ENCODE measurements at regions not wholly inside any gene's neighbourhood (a gene's known extent, or its start where the extent isn't known, plus 50 kb on each side); places are given as distances from the start of the nearest gene placed in this dataset.

GRCh38 chr5:77948476-77948875 lies 172.3 kb upstream of the TBCA start:
- no peaks in the 10 kb centered on the region for H3K36me3 ChIP-seq (ENCODE audit: control insufficient read depth in 2 of 2, extremely low read depth in 1 of 2, insufficient read depth in 1 of 2, low read length in 1 of 2)
- ATAC-seq (replicated peaks in 1 of 4) (no peak), DNase-seq (no peak)
- no peaks in the 10 kb centered on the region for H3K4me1 Mint-ChIP-seq
- H3K27ac ChIP-seq (ENCODE audit: low read length): no peak overlapping the region
- no CpG with 5 or more reads among the region's 1 CpG for WGBS (ENCODE audit: insufficient coverage)
- H3K27me3 Mint-ChIP-seq: peaks cover 3 to 15% of the 10 kb centered on the region in 2 donors
- H3K4me1 ChIP-seq (ENCODE audit: control insufficient read depth in 1 of 2, extremely low read depth in 1 of 2, insufficient read depth in 2 of 2, low read length in 2 of 2): no peaks in the 10 kb centered on the region
- no peaks in the 10 kb centered on the region for H3K9me3 ChIP-seq
- POLR2A ChIA-PET: no interaction called here
- H3K4me3 ChIP-seq (ENCODE audit: control insufficient read depth in 1 of 2, extremely low read depth in 1 of 2, low read length in 1 of 2): no peak overlapping the region
- no peaks in the 10 kb centered on the region for H3K36me3 Mint-ChIP-seq
- H3K27ac Mint-ChIP-seq: no peak overlapping the region
- H3K4me3 Mint-ChIP-seq: no peak overlapping the region
- H3K27me3 ChIP-seq (replicated peaks in 1 of 2; ENCODE audit: control insufficient read depth in 2 of 2, extremely low read depth in 1 of 2, insufficient read depth in 2 of 2, low read length in 1 of 2): peaks cover 0 to 8% of the 10 kb centered on the region in 2 experiments
- CTCF ChIA-PET: no interaction called here
- H3K9me3 Mint-ChIP-seq: no peaks in the 10 kb centered on the region

DNA sequence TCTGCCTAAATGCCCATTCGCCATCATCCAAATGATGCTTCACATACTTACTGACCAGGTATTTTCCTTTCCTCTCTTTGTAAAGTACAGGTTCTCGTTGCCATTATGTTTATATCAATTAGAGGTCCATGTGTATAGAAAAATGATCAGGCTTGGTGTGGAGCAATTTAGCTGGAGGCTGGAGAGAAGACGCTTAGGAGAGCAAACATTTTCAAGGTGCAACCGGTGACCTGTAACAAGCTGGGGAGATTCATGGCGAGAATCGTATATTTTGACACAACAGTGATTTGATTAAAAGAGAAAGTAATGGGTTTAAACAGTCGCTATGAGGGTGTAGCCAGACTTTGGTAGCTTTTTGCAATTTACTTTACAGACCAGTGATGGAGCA lies 170.9 kb upstream of the TBCA start:
- Mint-ChIP-seq H3K36me3 (no peaks in the 10 kb centered on the region), H3K27me3 (peaks cover 0 to 23% of the 10 kb centered on the region in 2 donors), H3K27ac (no peak overlapping the region), H3K4me3 (no peak overlapping the region), H3K9me3 (no peaks in the 10 kb centered on the region), H3K4me1 (no peaks in the 10 kb centered on the region)
- Histone ChIP-seq H3K9me3 (no peaks in the 10 kb centered on the region), H3K36me3 (ENCODE audit: control insufficient read depth in 2 of 2, extremely low read depth in 1 of 2, insufficient read depth in 1 of 2, low read length in 1 of 2) (no peaks in the 10 kb centered on the region), H3K27ac (ENCODE audit: low read length) (no peak overlapping the region), H3K4me1 (ENCODE audit: control insufficient read depth in 1 of 2, extremely low read depth in 1 of 2, insufficient read depth in 2 of 2, low read length in 2 of 2) (no peaks in the 10 kb centered on the region), H3K27me3 (replicated peaks in 1 of 2; ENCODE audit: control insufficient read depth in 2 of 2, extremely low read depth in 1 of 2, insufficient read depth in 2 of 2, low read length in 1 of 2) (peaks cover 0 to 13% of the 10 kb centered on the region in 2 experiments), H3K4me3 (ENCODE audit: control insufficient read depth in 1 of 2, extremely low read depth in 1 of 2, low read length in 1 of 2) (no peak overlapping the region)
- DNase-seq (no peak), ATAC-seq (replicated peaks in 1 of 4) (no peak)
- POLR2A ChIA-PET: no interaction called here
- CTCF ChIA-PET: no interaction called here
- 86% methylated on average over 4 of the region's 7 CpGs for WGBS (ENCODE audit: insufficient coverage)

DNA sequence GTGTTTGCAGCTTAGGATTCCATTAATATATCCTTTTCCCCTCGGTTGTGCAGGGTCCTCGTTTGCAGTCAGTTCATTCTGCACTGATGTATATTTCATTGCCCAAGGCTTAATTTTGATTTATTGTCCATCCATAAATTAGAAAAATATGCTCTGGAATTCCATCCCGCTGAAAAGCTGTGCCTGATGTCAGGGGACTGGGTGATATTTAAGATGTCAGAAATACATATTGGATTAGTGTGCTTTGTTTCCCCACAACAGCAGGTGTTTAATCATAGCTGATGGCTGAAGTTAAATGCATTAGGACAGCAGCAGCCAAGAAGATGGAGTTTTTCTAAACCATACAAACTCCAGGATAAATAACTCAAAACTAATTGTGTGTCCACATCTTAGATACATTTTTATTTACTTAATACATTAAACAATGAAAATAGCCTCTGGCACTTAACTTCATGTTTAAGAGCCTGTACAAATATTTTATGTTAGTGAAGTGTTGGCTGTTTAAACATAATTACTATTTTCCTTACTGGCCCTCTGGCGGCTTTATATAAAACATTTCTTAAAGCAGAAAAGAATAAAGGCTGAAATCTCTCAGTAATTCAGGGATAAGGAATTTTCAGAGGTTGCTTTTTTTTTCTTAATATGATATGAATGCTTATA lies 170.4 kb upstream of the TBCA start:
- H3K4me1 ChIP-seq (ENCODE audit: control insufficient read depth in 1 of 2, extremely low read depth in 1 of 2, insufficient read depth in 2 of 2, low read length in 2 of 2): no peaks in the 10 kb centered on the region
- no peaks in the 10 kb centered on the region for H3K36me3 Mint-ChIP-seq
- WGBS (ENCODE audit: insufficient coverage): 92% methylated on average over 2 of the region's 4 CpGs
- H3K27me3 ChIP-seq (replicated peaks in 1 of 2; ENCODE audit: control insufficient read depth in 2 of 2, extremely low read depth in 1 of 2, insufficient read depth in 2 of 2, low read length in 1 of 2): peaks cover 0 to 13% of the 10 kb centered on the region in 2 experiments
- peaks cover 3 to 26% of the 10 kb centered on the region in 2 donors for H3K27me3 Mint-ChIP-seq
- no peaks in the 10 kb centered on the region for H3K36me3 ChIP-seq (ENCODE audit: control insufficient read depth in 2 of 2, extremely low read depth in 1 of 2, insufficient read depth in 1 of 2, low read length in 1 of 2)
- no peaks in the 10 kb centered on the region for H3K4me1 Mint-ChIP-seq
- ATAC-seq (replicated peaks in 1 of 4) (no peak), DNase-seq (no peak)
- H3K9me3 ChIP-seq: no peaks in the 10 kb centered on the region
- CTCF ChIA-PET: no interaction called here
- POLR2A ChIA-PET: no interaction called here
- no peak overlapping the region for H3K4me3 ChIP-seq (ENCODE audit: control insufficient read depth in 1 of 2, extremely low read depth in 1 of 2, low read length in 1 of 2)
- H3K9me3 Mint-ChIP-seq: no peaks in the 10 kb centered on the region
- no peak overlapping the region for H3K4me3 Mint-ChIP-seq
- no peak overlapping the region for H3K27ac Mint-ChIP-seq
- no peak overlapping the region for H3K27ac ChIP-seq (ENCODE audit: low read length)

GRCh38 chr5:77945874-77946273 lies 169.7 kb upstream of the TBCA start:
- no peak for DNase-seq
- H3K27me3 ChIP-seq (replicated peaks in 1 of 2; ENCODE audit: control insufficient read depth in 2 of 2, extremely low read depth in 1 of 2, insufficient read depth in 2 of 2, low read length in 1 of 2): peaks cover 0 to 13% of the 10 kb centered on the region in 2 experiments
- peaks cover 6 to 30% of the 10 kb centered on the region in 2 donors for H3K27me3 Mint-ChIP-seq
- 42% methylated on average over 1 of the region's 3 CpGs for WGBS (ENCODE audit: insufficient coverage)
- no peaks in the 10 kb centered on the region for H3K9me3 Mint-ChIP-seq
- no peak overlapping the region for H3K4me3 ChIP-seq (ENCODE audit: control insufficient read depth in 1 of 2, extremely low read depth in 1 of 2, low read length in 1 of 2)
- CTCF ChIA-PET: no interaction called here
- H3K4me1 Mint-ChIP-seq: no peaks in the 10 kb centered on the region
- H3K36me3 Mint-ChIP-seq: no peaks in the 10 kb centered on the region
- H3K36me3 ChIP-seq (ENCODE audit: control insufficient read depth in 2 of 2, extremely low read depth in 1 of 2, insufficient read depth in 1 of 2, low read length in 1 of 2): no peaks in the 10 kb centered on the region
- no peaks in the 10 kb centered on the region for H3K4me1 ChIP-seq (ENCODE audit: control insufficient read depth in 1 of 2, extremely low read depth in 1 of 2, insufficient read depth in 2 of 2, low read length in 2 of 2)
- H3K27ac Mint-ChIP-seq: no peak overlapping the region
- no peak for ATAC-seq (replicated peaks in 1 of 4)
- POLR2A ChIA-PET: no interaction called here
- H3K27ac ChIP-seq (ENCODE audit: low read length): no peak overlapping the region
- no peaks in the 10 kb centered on the region for H3K9me3 ChIP-seq
- H3K4me3 Mint-ChIP-seq: no peak overlapping the region

DNA sequence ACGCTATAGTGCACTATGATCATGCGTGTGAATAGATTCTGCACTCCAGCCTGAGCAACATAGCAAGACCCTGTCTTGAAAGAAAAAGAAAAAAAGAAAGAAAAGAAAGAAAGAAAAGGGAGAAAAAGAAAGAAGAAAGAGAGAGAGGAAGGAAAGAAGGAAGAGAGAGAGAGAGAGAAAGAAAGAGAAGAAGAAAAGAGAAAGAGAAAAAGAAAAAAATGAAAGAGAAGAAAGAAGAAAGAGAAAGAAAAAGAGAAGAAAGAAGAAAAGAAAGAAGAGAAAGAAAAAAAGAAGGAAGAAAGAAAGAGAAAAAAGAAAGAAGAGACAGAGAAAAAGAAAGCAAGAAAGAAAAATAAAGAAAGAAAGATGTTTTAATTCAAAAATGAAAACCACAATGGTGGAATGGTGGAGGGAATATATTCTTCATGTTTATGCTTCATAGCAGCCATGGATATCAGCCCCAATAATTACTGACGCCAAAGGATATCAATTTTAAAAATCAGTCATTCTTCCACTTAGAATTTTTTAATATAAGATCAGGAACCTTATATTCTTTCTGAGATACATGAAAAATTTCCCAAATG lies 168.7 kb upstream of the TBCA start:
- Mint-ChIP-seq H3K4me1 (no peaks in the 10 kb centered on the region), H3K36me3 (no peaks in the 10 kb centered on the region), H3K27me3 (peaks cover 8 to 30% of the 10 kb centered on the region in 2 donors), H3K27ac (no peak overlapping the region), H3K4me3 (no peak overlapping the region), H3K9me3 (no peaks in the 10 kb centered on the region)
- POLR2A ChIA-PET: no interaction called here
- no peaks in the 10 kb centered on the region for H3K36me3 ChIP-seq (ENCODE audit: control insufficient read depth in 2 of 2, extremely low read depth in 1 of 2, insufficient read depth in 1 of 2, low read length in 1 of 2)
- ATAC-seq (replicated peaks in 1 of 4) (no peak), DNase-seq (no peak)
- no peaks in the 10 kb centered on the region for H3K9me3 ChIP-seq
- no peak overlapping the region for H3K27ac ChIP-seq (ENCODE audit: low read length)
- no peak overlapping the region for H3K4me3 ChIP-seq (ENCODE audit: control insufficient read depth in 1 of 2, extremely low read depth in 1 of 2, low read length in 1 of 2)
- 80% methylated on average over 1 of the region's 3 CpGs for WGBS (ENCODE audit: insufficient coverage)
- no peaks in the 10 kb centered on the region for H3K4me1 ChIP-seq (ENCODE audit: control insufficient read depth in 1 of 2, extremely low read depth in 1 of 2, insufficient read depth in 2 of 2, low read length in 2 of 2)
- peaks cover 0 to 13% of the 10 kb centered on the region in 2 experiments for H3K27me3 ChIP-seq (replicated peaks in 1 of 2; ENCODE audit: control insufficient read depth in 2 of 2, extremely low read depth in 1 of 2, insufficient read depth in 2 of 2, low read length in 1 of 2)
- CTCF ChIA-PET: no interaction called here

DNA sequence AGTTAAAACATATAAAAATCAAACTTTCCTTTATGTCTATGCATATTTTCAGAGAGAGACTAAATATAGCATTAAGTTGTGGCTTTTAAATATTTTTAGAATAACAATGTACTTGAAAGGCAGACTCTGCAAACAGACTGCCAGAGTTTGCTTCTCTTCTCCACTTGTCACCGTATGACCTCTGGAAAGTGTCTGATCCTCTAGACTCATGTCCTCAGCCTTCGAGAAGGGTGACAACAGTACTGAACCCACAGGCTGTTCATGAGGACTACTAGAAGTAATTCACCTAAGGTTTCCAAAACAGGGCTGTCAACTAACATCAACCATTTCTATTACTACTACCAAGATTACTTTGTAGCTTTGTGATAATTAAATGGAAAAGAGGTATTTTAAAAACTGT lies 167.7 kb upstream of the TBCA start:
- H3K4me3 Mint-ChIP-seq: no peak overlapping the region
- H3K27ac Mint-ChIP-seq: no peak overlapping the region
- Histone ChIP-seq H3K27me3 (replicated peaks in 1 of 2; ENCODE audit: control insufficient read depth in 2 of 2, extremely low read depth in 1 of 2, insufficient read depth in 2 of 2, low read length in 1 of 2) (peaks cover 0 to 16% of the 10 kb centered on the region in 2 experiments), H3K36me3 (ENCODE audit: control insufficient read depth in 2 of 2, extremely low read depth in 1 of 2, insufficient read depth in 1 of 2, low read length in 1 of 2) (no peaks in the 10 kb centered on the region), H3K4me3 (ENCODE audit: control insufficient read depth in 1 of 2, extremely low read depth in 1 of 2, low read length in 1 of 2) (no peak overlapping the region), H3K9me3 (no peaks in the 10 kb centered on the region), H3K4me1 (ENCODE audit: control insufficient read depth in 1 of 2, extremely low read depth in 1 of 2, insufficient read depth in 2 of 2, low read length in 2 of 2) (no peaks in the 10 kb centered on the region), H3K27ac (ENCODE audit: low read length) (no peak overlapping the region)
- ChIA-PET CTCF (interaction anchor here in 1 of 2 donors (0.6 kb wide), 1 partner anchor 111 kb away, joined by 4 read pairs; no protein-coding TSS in a partner anchor), POLR2A (no interaction called here)
- H3K36me3 Mint-ChIP-seq: no peaks in the 10 kb centered on the region
- H3K9me3 Mint-ChIP-seq: no peaks in the 10 kb centered on the region
- H3K27me3 Mint-ChIP-seq: peaks cover 8 to 30% of the 10 kb centered on the region in 2 donors
- H3K4me1 Mint-ChIP-seq: no peaks in the 10 kb centered on the region
- no peak for ATAC-seq (replicated peaks in 1 of 4)
- WGBS (ENCODE audit: insufficient coverage): 60% methylated on average over 1 of the region's 2 CpGs
- no peak for DNase-seq

Data from T-cell (primary cell).